NCI-H2196 (cell line): ENCODE measurements at regions not wholly inside any gene's neighbourhood (a gene's known extent, or its start where the extent isn't known, plus 50 kb on each side); places are given as distances from the start of the nearest gene placed in this dataset.

ENCODE experiments used
- DNase-seq: peaks from one replicate; lab custom pipeline; 2025; ENCODE audit not compliant: unreplicated experiment; lab: John Stamatoyannopoulos, UW

DNA sequence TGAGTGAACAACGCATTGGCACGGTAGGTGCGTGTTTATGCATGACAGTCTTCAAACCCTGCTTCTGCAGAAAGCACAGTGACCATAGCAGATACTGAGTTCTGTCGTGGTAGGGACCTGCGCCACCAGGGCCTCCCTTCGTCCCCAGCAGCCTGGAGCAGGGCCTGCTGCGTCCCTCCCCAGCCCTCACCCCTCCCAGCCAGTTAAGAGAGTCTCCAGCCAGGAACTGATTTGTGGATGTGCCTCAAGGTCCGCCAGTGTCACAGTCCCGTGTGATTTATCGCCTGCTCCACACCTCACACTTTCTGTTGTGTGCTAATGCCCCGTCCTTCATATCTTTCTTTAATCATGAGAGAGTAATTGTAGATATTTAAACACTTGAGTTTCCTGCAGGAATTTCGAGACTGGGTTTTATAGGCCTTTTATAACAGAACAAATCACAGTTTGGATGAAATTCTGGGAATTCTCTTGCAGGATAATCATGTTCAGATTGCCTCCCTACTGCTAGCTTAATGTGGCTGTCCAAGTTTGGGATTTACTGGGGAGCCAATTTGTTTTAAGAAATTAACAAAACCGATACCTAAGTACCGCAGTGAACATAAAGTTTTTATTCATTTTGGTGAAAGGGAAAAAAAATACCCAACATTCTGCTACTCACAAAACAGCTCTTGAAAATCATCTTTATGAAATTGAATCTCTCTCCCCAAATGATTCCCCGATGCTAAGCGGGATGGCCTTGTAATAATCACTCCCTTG, 438.6 kb downstream of the TSHZ3 start:
- no peak for DNase-seq

- no peak for DNase-seq
Observed at GRCh38 chr19:30909216-30909615, 440.0 kb downstream of the TSHZ3 start.

DNA sequence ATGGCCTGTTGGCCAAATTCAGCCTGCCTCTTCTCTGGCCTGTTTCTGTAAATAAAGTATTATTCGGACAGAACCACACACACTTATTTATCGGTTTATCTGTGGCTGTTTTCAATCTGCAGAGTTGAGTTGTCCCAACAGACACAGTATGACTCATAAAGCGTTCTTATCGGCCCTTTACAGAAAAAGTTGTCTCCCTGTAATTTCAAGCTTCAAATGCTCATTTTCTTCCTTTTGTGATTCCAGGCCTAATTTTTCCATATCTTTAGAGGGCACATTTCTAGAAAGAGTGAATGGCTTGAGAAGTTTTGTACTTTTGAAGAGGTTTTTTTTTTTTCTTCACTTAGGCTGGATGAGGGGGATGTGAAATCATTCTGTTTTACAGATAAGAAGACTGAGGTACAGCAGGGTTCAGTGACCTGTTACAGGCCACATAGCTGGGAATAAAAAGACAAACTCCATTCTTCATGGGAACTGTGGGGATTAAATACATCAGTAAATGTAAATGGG, 440.9 kb downstream of the TSHZ3 start:
- DNase-seq = no peak

DNA sequence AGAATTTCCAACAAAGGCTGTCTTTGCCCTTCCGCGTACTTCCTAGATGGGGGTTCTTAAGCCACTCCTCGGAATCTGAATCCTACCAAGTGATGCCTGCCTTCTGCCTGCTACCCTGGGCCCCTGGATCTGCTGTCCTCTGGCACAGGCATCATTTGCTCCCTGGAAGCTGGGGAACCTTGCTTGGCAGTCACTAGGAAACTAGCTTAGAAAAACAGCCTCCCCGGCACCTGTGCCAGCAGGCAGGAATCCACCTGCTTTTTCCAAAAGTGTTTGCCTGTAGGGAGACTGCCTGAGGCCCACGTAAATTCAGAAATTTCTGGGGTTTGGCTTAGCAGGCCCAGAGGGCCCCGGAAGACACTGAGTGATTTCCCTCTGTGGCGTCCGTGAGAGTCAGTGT, 442.4 kb downstream of the TSHZ3 start:
- DNase-seq = no peak

- DNase-seq = no peak
Observed at GRCh38 chr19:30900051-30900450, 449.2 kb downstream of the TSHZ3 start.

GRCh38 chr19:30898353-30899103, 450.7 kb downstream of the TSHZ3 start:
- no peak for DNase-seq

- DNase-seq = no peak
Observed at GRCh38 chr19:30897553-30897952, 451.7 kb downstream of the TSHZ3 start.

DNA sequence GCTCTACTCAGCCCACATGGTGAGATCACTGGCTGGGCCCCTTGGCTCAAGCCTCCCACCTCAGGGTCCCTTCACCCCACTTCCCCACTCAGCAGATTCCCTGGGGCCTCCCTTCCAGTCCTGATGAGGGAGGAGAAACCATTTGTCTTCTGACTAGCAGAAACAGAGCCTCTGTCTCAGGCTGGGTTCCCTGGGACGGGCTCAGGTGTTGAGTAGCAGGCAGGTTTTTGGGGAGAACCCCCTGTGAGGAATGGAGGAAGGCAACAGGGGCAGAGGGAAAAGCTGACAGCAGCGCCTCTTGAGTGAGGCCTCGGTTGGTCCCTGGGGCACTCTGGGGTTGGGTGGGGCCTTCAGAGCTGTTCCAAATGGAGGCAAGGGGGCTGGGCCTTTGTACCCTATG, 452.2 kb downstream of the TSHZ3 start:
- no peak for DNase-seq

GRCh38 chr19:30896554-30896953, 452.7 kb downstream of the TSHZ3 start:
- no peak for DNase-seq

DNA sequence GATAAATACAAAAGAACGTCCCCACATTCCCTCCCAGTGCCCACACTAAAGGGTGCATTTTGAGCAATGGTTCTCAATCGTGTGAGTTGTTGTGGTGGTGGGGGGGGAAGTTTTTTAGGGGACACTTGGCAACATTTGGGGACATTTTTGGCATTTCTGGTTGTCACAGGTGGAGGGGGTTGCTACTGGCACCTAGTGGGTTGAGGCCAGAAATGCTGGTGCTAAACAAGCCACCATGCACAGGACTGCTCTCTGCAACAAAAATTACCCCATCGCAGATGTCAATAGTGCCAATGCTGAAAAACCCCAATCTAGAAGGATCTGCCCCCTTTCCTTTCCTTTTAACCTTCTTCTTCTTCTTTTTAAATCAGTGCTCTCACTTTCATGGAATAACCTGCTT, 453.3 kb downstream of the TSHZ3 start:
- DNase-seq = no peak

DNA sequence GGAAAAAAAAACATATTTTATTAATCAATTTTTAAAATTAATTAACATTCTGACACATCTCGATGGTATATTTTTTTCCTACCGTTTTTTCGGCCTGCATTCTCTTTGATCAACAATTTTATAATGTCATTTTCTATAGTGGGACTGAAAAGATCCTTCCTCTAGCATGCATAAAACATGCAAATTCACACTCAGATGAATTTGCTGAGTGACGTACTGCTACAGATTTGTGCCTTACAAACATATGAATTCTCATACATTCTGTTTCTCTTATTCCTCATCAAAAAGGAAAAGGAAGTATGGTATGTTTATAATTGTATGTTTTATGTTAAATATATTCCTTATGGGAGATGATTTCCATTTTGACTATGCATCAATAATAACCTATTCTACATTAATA, 458.2 kb downstream of the TSHZ3 start:
- no peak for DNase-seq

DNA sequence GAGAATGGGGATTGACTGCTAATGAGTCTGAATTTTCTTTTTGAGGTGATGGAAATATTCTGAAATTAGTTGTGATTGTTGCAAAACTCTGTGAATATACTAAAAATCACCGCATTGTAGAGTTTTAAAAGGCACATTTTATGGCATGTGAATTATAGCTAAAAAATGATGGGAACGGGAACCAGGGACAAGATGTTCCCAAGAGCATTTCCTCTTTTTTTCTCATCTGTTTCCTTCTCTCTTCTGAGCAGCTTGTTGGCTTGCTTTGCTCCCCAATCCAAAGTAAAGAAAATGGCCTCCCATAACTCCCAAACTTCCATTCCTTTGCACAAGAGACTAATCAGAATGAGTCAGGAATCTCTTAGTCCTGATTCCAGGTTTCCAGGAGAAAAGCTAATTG, 459.2 kb downstream of the TSHZ3 start:
- no peak for DNase-seq

DNA sequence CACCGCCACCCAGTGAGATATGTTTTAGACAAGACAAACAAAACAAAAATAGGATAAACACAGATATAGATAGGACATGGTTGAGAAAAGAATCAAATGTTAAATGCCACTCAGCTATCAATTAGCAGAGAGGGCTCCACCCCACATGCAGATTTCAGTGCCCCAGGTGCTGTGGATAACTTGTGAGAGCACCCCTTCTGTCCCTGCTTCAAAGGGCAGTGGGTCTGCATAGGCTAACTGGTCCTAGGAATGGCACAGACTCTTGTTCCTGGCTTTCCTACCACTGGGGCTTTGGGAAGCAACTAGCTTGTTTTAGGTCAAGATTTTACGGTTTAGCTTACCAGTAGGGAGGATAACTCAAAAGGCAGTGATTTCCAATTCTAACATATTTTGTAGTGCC, 460.3 kb downstream of the TSHZ3 start:
- no peak for DNase-seq

GRCh38 chr19:30887042-30887441, 462.2 kb downstream of the TSHZ3 start:
- no peak for DNase-seq

DNA sequence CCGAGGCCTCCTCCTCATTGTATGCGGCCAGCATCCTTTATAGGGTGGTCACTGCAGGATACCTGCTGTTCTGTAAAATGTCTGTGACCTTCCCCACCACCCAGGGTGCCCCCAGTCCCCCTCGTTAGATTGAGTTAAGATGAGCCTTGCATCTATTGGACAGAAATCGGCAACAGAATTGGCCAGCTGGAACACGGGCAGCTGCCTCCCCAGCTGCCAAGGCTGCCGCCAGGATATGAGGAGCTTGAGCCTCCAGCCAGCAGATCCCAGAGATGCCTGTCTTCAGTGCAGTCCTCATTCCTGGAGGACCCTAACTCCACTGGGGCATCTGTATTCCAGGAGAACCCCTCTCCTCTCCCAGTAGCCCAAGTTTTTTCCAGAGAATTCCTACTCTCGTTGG, 463.0 kb downstream of the TSHZ3 start:
- no peak for DNase-seq

DNA sequence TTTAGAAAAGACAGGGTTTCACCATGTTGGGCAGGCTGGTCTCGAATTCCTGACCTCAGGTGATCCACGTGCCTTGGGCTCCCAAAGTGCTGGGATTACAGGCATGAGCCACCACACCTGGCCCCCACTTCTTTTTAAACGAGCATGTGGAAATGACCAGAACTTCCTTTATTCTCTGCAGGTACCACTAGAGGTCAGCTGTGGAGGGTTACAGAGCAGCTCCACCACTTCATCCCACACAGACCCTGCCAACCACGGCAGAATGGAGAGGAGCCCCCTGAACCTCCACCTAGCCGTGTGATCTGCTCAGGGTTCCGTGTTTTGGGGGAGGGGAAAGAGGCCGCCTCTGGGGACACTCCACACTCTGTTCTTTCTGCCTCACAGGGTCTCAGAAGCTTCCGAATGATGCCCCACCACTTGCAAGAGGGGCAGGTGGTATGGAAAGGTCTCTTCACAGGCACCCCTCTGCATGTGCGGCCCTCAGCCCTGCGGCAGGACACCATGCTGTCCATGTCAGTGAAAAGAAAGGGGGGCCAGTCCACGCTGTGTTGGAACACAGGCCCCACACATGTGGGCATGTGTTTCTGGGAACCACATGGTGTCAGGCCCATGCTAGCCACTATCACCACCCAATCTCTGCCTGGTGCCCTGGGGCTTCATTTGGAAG, 465.0 kb downstream of the TSHZ3 start:
- DNase-seq = no peak

DNA sequence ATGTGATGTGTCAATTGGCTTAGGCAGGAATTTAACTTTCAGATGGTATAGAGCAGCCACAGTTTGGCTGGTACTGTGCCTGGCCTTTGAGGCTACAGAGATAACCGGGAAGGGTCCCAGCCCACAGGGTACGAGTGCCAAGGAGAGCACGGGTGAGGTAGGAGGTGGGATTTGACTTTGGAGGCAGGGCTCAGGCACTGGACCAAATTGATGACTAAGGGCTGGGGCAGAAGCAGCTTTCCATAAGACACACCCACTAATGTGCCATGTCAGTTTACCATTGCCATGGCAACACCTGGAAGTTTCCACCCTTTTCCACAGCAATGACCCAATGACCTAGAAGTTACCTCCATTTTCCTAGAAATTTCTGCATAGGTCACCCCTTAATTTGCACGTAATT, 466.2 kb downstream of the TSHZ3 start:
- DNase-seq = no peak

DNA sequence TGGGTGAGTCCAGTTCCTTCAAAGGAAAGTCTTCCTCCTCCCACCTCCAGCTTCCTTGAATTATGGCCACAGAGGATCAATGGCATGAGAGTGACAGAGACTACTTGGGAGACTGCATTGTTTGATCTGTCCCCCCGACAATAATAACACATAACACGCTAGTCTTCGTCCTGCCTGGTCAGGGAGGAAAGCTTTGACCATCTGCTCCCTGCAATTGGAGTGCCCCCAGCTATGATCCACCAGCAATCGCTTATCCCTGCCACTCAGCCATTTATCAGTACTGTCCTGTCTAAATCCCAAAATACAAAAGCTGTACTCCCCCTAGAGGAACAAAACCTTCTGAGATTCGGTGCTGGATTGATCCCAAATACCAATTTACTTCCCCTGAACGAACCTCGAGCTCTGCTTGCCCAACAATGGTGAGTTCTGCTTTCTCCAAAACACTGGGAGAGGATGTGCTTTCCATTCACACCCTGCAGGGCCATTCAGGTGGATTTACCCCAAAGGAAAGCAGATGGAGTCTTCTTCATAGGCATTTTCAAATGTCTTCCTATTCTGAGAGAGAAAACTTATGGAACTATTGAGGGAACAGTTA, 466.7 kb downstream of the TSHZ3 start:
- no peak for DNase-seq

DNA sequence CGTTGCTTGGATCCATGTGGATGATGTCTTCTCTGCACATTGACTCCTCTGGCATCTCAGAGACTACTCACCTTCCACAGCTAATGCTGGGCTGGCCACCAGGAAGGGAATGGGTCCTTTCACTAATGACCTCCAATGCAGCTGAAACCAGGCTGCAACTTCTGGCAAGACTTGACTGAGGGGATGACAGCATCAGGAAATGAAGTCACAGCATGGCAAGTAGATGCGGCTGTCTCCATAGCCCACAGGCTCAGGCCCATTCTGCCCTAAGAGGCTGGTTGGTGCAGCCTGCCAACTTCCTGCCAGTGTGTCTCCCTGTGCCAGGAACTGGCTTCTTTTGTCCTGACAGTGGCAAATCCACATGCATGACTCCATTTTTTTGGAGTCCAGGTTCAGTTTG, 467.3 kb downstream of the TSHZ3 start:
- DNase-seq = no peak

DNA sequence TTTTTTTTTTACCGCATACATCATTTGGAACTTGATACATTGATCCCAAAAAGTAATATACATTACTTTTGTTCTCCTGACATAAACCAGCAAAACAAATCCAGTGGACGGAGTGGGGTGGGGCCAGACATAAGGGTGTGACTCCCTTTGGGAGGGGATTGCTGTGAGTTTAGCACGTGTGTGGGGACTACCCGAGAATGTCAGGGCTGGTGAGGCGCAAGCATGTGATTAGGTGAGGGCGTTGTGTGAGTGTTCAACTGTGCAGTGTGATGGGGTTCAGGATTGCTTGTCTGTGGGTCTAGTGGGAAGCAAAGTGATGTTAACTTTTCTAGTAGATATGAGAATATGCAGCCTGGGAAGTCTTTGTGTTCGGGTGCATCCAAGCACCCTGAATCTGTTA, 468.0 kb downstream of the TSHZ3 start:
- DNase-seq = no peak

DNA sequence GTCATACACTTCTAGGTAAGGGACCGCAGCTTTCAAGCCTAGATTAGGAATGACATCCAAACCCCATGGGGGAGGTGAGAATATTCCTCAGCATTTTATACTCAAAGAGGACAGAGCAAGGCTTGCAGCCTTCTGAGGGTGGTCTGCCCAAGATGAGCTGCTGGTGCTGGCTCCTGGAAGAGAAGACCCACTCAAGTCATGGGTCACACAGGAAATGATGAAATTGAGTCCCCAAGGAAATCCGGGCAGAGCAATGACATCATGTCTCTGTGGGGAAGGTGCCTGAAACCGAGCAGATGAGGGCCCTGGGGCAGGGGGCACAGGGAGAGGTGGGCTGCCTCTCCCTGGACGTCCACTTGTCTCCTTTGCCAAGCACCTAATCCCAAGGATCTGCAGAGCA, 468.7 kb downstream of the TSHZ3 start:
- no peak for DNase-seq

DNA sequence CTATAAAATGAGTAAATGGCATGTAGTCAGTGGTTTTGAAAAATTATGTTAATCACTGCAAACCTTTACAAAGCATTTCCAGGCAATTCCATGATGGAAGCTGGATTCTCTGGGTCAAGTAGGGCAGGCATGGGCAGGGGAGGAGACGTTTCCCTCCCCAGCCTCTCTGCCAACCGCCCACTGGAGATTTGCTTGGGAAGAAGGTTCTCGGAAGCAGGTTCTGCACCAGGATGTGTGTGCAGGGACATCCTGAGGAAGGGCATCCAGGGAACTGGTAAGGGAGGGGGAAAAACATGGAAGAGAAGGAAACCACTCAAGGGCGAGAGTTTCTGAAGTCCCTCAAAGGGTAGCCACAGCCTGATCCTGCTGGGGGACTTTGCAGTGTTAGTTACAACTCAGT, 469.1 kb downstream of the TSHZ3 start:
- DNase-seq = no peak
